ENCODE measurements at regions not wholly inside any gene's neighbourhood (a gene's known extent, or its start where the extent isn't known, plus 50 kb on each side); places are given as distances from the start of the nearest gene placed in this dataset.

DNA sequence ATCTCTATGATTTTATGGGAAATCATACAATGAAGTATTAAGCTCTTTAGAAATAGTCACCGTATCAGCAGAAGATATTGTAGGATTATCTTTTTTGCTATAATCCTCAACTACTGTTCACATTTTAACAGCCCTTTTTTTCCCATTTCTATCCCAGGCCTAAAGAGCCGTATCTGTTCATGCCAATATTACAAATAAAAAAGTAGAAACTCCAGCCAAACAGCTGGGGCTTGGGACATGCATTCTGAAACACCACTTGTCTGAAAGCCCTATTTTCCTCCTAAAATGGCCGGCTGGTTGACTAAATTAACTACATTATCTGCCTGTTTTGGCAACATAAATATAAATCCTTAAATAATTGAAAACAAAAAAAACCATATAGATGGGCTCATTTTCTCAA, 477.8 kb downstream of the CDH2 start:
- H3K4me2 ChIP-seq = no peak overlapping the region
- no peaks in the 10 kb centered on the region for H3K9me3 ChIP-seq (ENCODE audit: low read depth)
- Mint-ChIP-seq H3K27me3 (ENCODE audit: insufficient read depth, low read depth) (peaks cover 7% of the 10 kb centered on the region), H3K36me3 (peaks cover 13% of the 10 kb centered on the region), H3K27ac (no peak overlapping the region), H3K4me1 (peaks cover 22% of the 10 kb centered on the region), H3K4me3 (no peak overlapping the region), H3K9me3 (peaks cover 28% of the 10 kb centered on the region)
- peaks cover 11% of the 10 kb centered on the region for H3F3A ChIP-seq (ENCODE audit: low read depth)
- H4K20me1 ChIP-seq (ENCODE audit: low read depth) = no peaks in the 10 kb centered on the region
- H3K9ac ChIP-seq = no peak overlapping the region
- H3K79me2 ChIP-seq (ENCODE audit: low read depth) = no peaks in the 10 kb centered on the region
- DNase-seq (ENCODE audit: low spot score) = no peak
- H2AFZ ChIP-seq (replicated peaks) = peak overlapping the region; percentile 26
- no peaks in the 10 kb centered on the region for H3K27me3 ChIP-seq
- peaks cover 45% of the 10 kb centered on the region for H3K4me1 ChIP-seq
- no peak overlapping the region for H3K27ac ChIP-seq
- TF ChIP-seq EZH2 (IDR thresholded peaks at IDR 0.05) = no peak
- TF ChIP-seq, protein P1, sequence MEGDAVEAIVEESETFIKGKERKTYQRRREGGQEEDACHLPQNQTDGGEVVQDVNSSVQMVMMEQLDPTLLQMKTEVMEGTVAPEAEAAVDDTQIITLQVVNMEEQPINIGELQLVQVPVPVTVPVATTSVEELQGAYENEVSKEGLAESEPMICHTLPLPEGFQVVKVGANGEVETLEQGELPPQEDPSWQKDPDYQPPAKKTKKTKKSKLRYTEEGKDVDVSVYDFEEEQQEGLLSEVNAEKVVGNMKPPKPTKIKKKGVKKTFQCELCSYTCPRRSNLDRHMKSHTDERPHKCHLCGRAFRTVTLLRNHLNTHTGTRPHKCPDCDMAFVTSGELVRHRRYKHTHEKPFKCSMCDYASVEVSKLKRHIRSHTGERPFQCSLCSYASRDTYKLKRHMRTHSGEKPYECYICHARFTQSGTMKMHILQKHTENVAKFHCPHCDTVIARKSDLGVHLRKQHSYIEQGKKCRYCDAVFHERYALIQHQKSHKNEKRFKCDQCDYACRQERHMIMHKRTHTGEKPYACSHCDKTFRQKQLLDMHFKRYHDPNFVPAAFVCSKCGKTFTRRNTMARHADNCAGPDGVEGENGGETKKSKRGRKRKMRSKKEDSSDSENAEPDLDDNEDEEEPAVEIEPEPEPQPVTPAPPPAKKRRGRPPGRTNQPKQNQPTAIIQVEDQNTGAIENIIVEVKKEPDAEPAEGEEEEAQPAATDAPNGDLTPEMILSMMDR (IDR thresholded peaks at IDR 0.05) = no peak
- no peak for TF ChIP-seq EZH2phosphoT487 (IDR thresholded peaks at IDR 0.05)
- no peak overlapping the region for H3K4me3 ChIP-seq
- no peaks in the 10 kb centered on the region for H3K36me3 ChIP-seq

DNA sequence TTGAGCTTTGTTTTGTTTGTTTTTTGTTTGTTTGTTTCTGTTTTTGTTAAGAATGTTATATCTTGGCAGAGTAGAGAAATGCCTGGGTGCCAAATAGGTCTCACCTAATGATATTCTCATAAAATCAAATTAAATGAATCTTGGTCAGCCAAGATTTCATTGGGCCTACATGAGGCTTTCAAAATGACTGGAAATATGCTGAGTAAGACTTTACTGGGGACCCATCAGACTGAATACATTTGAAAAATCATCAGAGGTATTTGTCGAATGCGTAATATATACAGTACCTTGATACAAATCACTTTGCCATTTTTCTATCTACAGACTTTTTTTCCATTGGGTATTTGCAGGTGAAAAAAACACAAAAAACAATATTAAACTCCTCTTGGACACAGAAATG, 480.8 kb downstream of the CDH2 start:
- H3K79me2 ChIP-seq (ENCODE audit: low read depth) = no peaks in the 10 kb centered on the region
- no peak overlapping the region for H3K27ac ChIP-seq
- H3K9me3 Mint-ChIP-seq = peaks cover 38% of the 10 kb centered on the region
- peaks cover 43% of the 10 kb centered on the region for H3K4me1 ChIP-seq
- TF ChIP-seq EZH2 (IDR thresholded peaks at IDR 0.05) = no peak
- no peak for TF ChIP-seq EZH2phosphoT487 (IDR thresholded peaks at IDR 0.05)
- TF ChIP-seq, protein P1 (IDR thresholded peaks at IDR 0.05) = no peak
- no peaks in the 10 kb centered on the region for H3K9me3 ChIP-seq (ENCODE audit: low read depth)
- no peak overlapping the region for H3K4me3 ChIP-seq
- peaks cover 17% of the 10 kb centered on the region for H3K4me1 Mint-ChIP-seq
- H3K4me3 Mint-ChIP-seq = no peak overlapping the region
- H3K27ac Mint-ChIP-seq = no peak overlapping the region
- peaks cover 7% of the 10 kb centered on the region for H3K27me3 Mint-ChIP-seq (ENCODE audit: insufficient read depth, low read depth)
- no peak for DNase-seq (ENCODE audit: low spot score)
- H4K20me1 ChIP-seq (ENCODE audit: low read depth) = no peaks in the 10 kb centered on the region
- peaks cover 11% of the 10 kb centered on the region for H3F3A ChIP-seq (ENCODE audit: low read depth)
- H3K36me3 ChIP-seq = no peaks in the 10 kb centered on the region
- H3K4me2 ChIP-seq = no peak overlapping the region
- no peak overlapping the region for H3K9ac ChIP-seq
- peaks cover 8% of the 10 kb centered on the region for H3K36me3 Mint-ChIP-seq
- H3K27me3 ChIP-seq = no peaks in the 10 kb centered on the region
- H2AFZ ChIP-seq (replicated peaks) = peak overlapping the region; percentile 59

DNA sequence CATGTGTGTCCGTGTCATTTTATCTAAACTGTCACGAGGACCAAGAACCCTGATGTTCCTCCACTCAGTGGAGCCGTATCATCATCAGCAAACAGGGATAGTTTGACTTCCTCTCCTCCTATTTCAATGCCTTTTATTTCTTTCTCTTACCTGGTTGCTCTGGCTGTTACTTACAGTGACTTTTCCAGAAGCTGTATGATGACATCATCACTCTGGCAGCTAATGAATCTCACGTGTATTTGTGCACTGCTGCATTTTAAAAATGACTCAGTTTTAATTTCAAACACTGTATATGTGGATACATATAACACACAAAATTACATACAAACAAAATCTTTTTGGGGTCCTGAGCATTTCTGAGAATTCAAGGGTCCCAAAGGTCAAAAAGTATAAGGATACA, 481.4 kb downstream of the CDH2 start:
- Mint-ChIP-seq H3K27ac (no peak overlapping the region), H3K36me3 (peaks cover 8% of the 10 kb centered on the region), H3K4me1 (peaks cover 12% of the 10 kb centered on the region), H3K9me3 (peaks cover 38% of the 10 kb centered on the region), H3K27me3 (ENCODE audit: insufficient read depth, low read depth) (peaks cover 4% of the 10 kb centered on the region), H3K4me3 (no peak overlapping the region)
- H3K27me3 ChIP-seq = no peaks in the 10 kb centered on the region
- no peak overlapping the region for H3K4me3 ChIP-seq
- H3F3A ChIP-seq (ENCODE audit: low read depth) = peaks cover 11% of the 10 kb centered on the region
- H3K9me3 ChIP-seq (ENCODE audit: low read depth) = no peaks in the 10 kb centered on the region
- no peaks in the 10 kb centered on the region for H3K79me2 ChIP-seq (ENCODE audit: low read depth)
- H4K20me1 ChIP-seq (ENCODE audit: low read depth) = no peaks in the 10 kb centered on the region
- no peak overlapping the region for H3K27ac ChIP-seq
- H2AFZ ChIP-seq (replicated peaks) = peak overlapping the region; percentile 15
- no peak overlapping the region for H3K9ac ChIP-seq
- H3K36me3 ChIP-seq = no peaks in the 10 kb centered on the region
- TF ChIP-seq EZH2 (IDR thresholded peaks at IDR 0.05) (no peak), EZH2phosphoT487 (IDR thresholded peaks at IDR 0.05) (no peak)
- TF ChIP-seq, protein P1 (IDR thresholded peaks at IDR 0.05) = no peak
- DNase-seq (ENCODE audit: low spot score) = no peak
- H3K4me1 ChIP-seq = peaks cover 40% of the 10 kb centered on the region
- no peak overlapping the region for H3K4me2 ChIP-seq
